A673 (cell line): ENCODE measurements at regions not wholly inside any gene's neighbourhood (a gene's known extent, or its start where the extent isn't known, plus 50 kb on each side); places are given as distances from the start of the nearest gene placed in this dataset.

ENCODE experiments used
- BruUV-seq: library from RNA; stranded (reverse); fragments of 400-500 nt; replicated peaks from 2 replicates; lab custom pipeline; 2021; lab: Mats Ljungman, UMichigan
- CTCF ChIA-PET: fragments of 300-600 bp; sonication (Branson Sonifier 250); formaldehyde crosslinking; loops from one replicate; lab custom pipeline; 2022; ENCODE audit warnings: antibody characterized with exemption; lab: Charles Lee
- POLR2A ChIA-PET: fragments of 300-600 bp; sonication (Branson Sonifier 250); formaldehyde crosslinking; loops from one replicate; lab custom pipeline; 2022; ENCODE audit warnings: antibody characterized with exemption; ENCODE audit not compliant: low non-redundant PET; lab: Charles Lee
- DNase-seq: peaks from one replicate; pipeline ENCODE4 v3.0.0-alpha.2; 2015; ENCODE audit warnings: low spot score
- H3K27ac ChIP-seq: fragments of 200-600 bp; sonication (generic); 2 replicates; pipeline ENCODE4 v1.5.1; 2016; ENCODE audit warnings: mixed run types, low read depth, mild to moderate bottlenecking, mixed read lengths, antibody characterized with exemption, low read length; ENCODE audit not compliant: poor library complexity, severe bottlenecking
- H3K27me3 ChIP-seq: fragments of 200-600 bp; sonication (generic); replicated peaks from 2 replicates; pipeline ENCODE4 v1.6.1; 2017; ENCODE audit warnings: mixed run types, low read depth, mild to moderate bottlenecking, mixed read lengths, antibody characterized with exemption, low read length; ENCODE audit not compliant: insufficient read depth, poor library complexity
- H3K36me3 ChIP-seq: fragments of 200-600 bp; sonication (generic); 2 replicates; pipeline ENCODE4 v1.6.1; 2016; ENCODE audit warnings: mixed run types, mild to moderate bottlenecking, mixed read lengths, antibody characterized with exemption, low read length; ENCODE audit not compliant: insufficient read depth, poor library complexity, severe bottlenecking
- H3K4me1 ChIP-seq: fragments of 200-600 bp; sonication (generic); 2 replicates; pipeline ENCODE4 v1.6.1; 2017; ENCODE audit warnings: mixed run types, mild to moderate bottlenecking, mixed read lengths, antibody characterized with exemption, low read length; ENCODE audit not compliant: insufficient read depth, poor library complexity, severe bottlenecking
- H3K4me3 ChIP-seq: fragments of 200-600 bp; sonication (generic); 2 replicates; pipeline ENCODE4 v1.5.1; 2016; ENCODE audit warnings: low read depth, mixed run types, mild to moderate bottlenecking, mixed read lengths, low read length; ENCODE audit not compliant: poor library complexity, severe bottlenecking
- H3K9me3 ChIP-seq: fragments of 200-600 bp; sonication (generic); 2 replicates; pipeline ENCODE4 v1.6.1; 2016; ENCODE audit warnings: mixed run types, low read depth, mild to moderate bottlenecking, mixed read lengths, antibody characterized with exemption, low read length; ENCODE audit not compliant: poor library complexity, severe bottlenecking
- EZH2 ChIP-seq: fragments of 200-600 bp; sonication (generic); IDR thresholded peaks from 2 replicates; pipeline ENCODE4 v1.6.1; 2017; ENCODE audit warnings: borderline replicate concordance, low read depth, mild to moderate bottlenecking, mixed read lengths, antibody characterized with exemption, low read length; ENCODE audit not compliant: poor library complexity, severe bottlenecking
- intact Hi-C: fragments of 100-400 bp; cut with micrococcal nuclease; formaldehyde crosslinking; loops from one replicate; pipeline ENCODE4 v1.10.0; 2022; ENCODE audit not compliant: unreplicated experiment
- TF ChIP-seq, protein P1 (sequence below): fragments of 300-800, 200-600 bp; sonication (generic); conservative IDR thresholded peaks from 2 replicates; pipeline ENCODE4 v1.5.1; 2017; ENCODE audit warnings: low read depth, mild to moderate bottlenecking, antibody characterized with exemption, low read length, moderate library complexity, mixed read lengths

DNA sequence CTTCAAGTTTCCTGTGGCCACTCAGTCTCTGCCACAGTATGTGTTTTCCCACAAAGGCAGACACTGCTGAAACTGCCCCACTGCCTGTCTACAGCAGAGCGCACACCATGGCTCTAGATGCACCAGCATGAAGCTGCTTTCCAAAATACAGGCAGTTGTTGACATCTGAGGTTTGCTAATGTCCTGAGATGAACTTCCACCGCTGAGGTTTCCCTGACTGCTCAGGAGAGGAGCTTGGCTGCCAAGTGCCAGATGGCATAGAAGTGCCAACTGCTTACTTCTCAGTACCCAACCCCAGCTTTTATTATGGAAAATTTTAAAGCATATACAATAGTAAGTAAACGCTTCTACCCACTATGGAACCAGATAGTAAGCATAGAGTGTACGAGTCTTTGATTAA is 61.0 kb upstream of the EXOC1L start:
- no peak for TF ChIP-seq EZH2
- TF ChIP-seq, protein P1, sequence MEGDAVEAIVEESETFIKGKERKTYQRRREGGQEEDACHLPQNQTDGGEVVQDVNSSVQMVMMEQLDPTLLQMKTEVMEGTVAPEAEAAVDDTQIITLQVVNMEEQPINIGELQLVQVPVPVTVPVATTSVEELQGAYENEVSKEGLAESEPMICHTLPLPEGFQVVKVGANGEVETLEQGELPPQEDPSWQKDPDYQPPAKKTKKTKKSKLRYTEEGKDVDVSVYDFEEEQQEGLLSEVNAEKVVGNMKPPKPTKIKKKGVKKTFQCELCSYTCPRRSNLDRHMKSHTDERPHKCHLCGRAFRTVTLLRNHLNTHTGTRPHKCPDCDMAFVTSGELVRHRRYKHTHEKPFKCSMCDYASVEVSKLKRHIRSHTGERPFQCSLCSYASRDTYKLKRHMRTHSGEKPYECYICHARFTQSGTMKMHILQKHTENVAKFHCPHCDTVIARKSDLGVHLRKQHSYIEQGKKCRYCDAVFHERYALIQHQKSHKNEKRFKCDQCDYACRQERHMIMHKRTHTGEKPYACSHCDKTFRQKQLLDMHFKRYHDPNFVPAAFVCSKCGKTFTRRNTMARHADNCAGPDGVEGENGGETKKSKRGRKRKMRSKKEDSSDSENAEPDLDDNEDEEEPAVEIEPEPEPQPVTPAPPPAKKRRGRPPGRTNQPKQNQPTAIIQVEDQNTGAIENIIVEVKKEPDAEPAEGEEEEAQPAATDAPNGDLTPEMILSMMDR = no peak

DNA sequence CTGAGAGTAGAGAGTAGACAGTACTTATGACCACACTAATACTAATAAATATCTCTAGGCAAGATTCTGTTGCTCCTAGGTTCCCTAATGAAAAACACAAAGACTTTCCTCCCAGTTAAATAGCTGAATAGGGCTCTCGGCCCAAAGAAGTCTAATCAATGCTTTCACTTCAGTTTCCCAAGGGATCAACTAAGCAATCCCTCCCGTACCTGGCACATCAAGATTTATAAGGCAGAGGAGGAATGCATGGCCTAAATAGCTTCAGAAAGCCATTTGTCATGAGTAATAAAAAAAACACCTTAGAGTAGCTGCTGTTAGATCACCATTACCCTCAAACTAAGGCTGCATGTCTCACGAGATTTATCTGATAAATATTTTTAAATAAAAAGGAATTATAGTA is 56.8 kb upstream of the EXOC1L start:
- H3K36me3 ChIP-seq = no peaks in the 10 kb centered on the region

More for the DNA sequence above, 61.0 kb upstream of the EXOC1L start:
- H3K4me3 ChIP-seq = no peak overlapping the region
- H3K27ac ChIP-seq = no peak overlapping the region
- intact Hi-C loops = no loop called here
- H3K36me3 ChIP-seq = no peaks in the 10 kb centered on the region
- ChIA-PET CTCF (no interaction called here), POLR2A (no interaction called here)
- no peaks in the 10 kb centered on the region for H3K27me3 ChIP-seq
- H3K4me1 ChIP-seq = no peaks in the 10 kb centered on the region
- no TSS peak for BruUV-seq
- H3K9me3 ChIP-seq = no peaks in the 10 kb centered on the region
- DNase-seq = no peak

DNA sequence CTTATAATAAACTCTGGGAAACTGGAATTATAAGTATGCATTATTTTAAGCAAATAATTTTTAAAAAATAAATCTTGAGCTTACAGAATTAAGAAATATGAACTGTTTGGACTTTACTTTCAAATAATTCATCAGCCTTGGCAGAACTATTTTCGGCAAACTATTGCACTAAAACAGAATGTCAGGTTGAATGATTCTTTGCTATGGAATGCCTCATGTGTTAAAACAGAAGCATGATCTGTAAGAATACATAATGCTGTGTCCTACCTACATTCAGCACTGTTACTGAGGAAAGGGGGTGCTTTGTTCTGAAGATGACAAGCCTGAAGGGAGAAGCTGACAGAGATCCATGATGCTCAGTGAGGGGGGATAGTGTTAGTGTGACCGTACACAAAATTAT is 55.6 kb upstream of the EXOC1L start:
- Histone ChIP-seq H3K9me3 (no peaks in the 10 kb centered on the region), H3K27me3 (no peaks in the 10 kb centered on the region), H3K36me3 (no peaks in the 10 kb centered on the region), H3K4me1 (peaks cover 13% of the 10 kb centered on the region), H3K27ac (no peak overlapping the region), H3K4me3 (no peak overlapping the region)
- intact Hi-C loops = no loop called here
- BruUV-seq = no TSS peak
- no peak for DNase-seq
- POLR2A ChIA-PET = no interaction called here
- CTCF ChIA-PET = no interaction called here
- no peak for TF ChIP-seq EZH2
- TF ChIP-seq, protein P1 = no peak

More for the DNA sequence above, 56.8 kb upstream of the EXOC1L start:
- BruUV-seq = no TSS peak
- DNase-seq = no peak
- Histone ChIP-seq H3K4me3 (no peak overlapping the region), H3K27me3 (no peaks in the 10 kb centered on the region), H3K27ac (no peak overlapping the region), H3K9me3 (no peaks in the 10 kb centered on the region), H3K4me1 (peaks cover 3% of the 10 kb centered on the region)
- POLR2A ChIA-PET = no interaction called here
- TF ChIP-seq, protein P1 = no peak
- TF ChIP-seq EZH2 = no peak
- CTCF ChIA-PET = no interaction called here
- intact Hi-C loops = no loop called here
